Lower leg skin (tissue), 4 donors: ENCODE measurements at regions not wholly inside any gene's neighbourhood (a gene's known extent, or its start where the extent isn't known, plus 50 kb on each side); places are given as distances from the start of the nearest gene placed in this dataset.

ENCODE experiments used
- DNase-seq, 2 donors: peaks; one replicate each; pipeline ENCODE4 v3.0.0-alpha.2; 2019; ENCODE audit warnings: low spot score in 2 of 2
- H3K4me3 ChIP-seq: fragments of 200-600 bp; sonication (generic); 2 replicates; pipeline ENCODE4 v1.5.1; 2017; ENCODE audit warnings: mild to moderate bottlenecking, low read depth; ENCODE audit not compliant: poor library complexity, severe bottlenecking
- POLR2A ChIP-seq, 2 donors: fragments of 450-650 bp; IDR thresholded peaks; one replicate each; pipeline ENCODE4 v1.6.1; 2016 to 2017; ENCODE audit warnings: antibody characterized with exemption in 2 of 2, mild to moderate bottlenecking in 1 of 2, moderate library complexity in 1 of 2
- WGBS, 2 donors: methylation state at CpG; one replicate each; pipeline ENCODE4 v1.1.5; 2018; 5-methylcytosine and 5-hydroxymethylcytosine counted together
- intact Hi-C: fragments of 100-400 bp; cut with DNase I; formaldehyde crosslinking; loops from one replicate; pipeline ENCODE4 v1.15.0; 2023; ENCODE audit warnings: low total_unique reads
- TF ChIP-seq, protein P1 (sequence below), 3 donors: fragments of 450-650 bp; IDR thresholded peaks; one replicate each; pipeline ENCODE4 v1.5.1; 2016; ENCODE audit warnings: antibody characterized with exemption in 3 of 3, mild to moderate bottlenecking in 3 of 3, moderate library complexity in 2 of 3

DNA sequence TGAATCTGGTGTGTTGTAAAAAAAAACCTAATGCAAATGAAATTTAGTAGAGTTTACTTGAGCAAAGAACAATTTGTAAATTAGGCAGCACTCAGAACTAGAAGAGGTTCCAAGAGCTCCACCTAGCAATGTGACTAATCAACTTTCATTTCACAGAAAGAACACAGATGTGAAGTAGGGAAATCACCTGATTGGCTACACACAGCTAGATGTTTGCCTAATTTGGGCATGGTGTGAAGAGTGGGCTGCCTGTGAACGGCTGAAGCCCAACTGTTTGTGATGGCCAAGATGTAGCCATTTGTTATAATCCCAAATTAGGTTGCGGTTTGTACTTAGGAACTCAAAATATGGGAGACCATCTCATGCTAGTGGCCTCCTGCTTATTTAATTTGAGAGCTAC is 724.4 kb upstream of the SLITRK5 start:
- no peak overlapping the region for H3K4me3 ChIP-seq
- intact Hi-C loops, result no loop called here
- no peak for DNase-seq
- 69 to 82% methylated on average over 2 of the region's 2 CpGs for WGBS, 2 donors
- TF ChIP-seq, protein P1, sequence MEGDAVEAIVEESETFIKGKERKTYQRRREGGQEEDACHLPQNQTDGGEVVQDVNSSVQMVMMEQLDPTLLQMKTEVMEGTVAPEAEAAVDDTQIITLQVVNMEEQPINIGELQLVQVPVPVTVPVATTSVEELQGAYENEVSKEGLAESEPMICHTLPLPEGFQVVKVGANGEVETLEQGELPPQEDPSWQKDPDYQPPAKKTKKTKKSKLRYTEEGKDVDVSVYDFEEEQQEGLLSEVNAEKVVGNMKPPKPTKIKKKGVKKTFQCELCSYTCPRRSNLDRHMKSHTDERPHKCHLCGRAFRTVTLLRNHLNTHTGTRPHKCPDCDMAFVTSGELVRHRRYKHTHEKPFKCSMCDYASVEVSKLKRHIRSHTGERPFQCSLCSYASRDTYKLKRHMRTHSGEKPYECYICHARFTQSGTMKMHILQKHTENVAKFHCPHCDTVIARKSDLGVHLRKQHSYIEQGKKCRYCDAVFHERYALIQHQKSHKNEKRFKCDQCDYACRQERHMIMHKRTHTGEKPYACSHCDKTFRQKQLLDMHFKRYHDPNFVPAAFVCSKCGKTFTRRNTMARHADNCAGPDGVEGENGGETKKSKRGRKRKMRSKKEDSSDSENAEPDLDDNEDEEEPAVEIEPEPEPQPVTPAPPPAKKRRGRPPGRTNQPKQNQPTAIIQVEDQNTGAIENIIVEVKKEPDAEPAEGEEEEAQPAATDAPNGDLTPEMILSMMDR (IDR thresholded peaks at IDR 0.05), result no peak
- no peak for TF ChIP-seq POLR2A (IDR thresholded peaks at IDR 0.05)

- intact Hi-C loops, result no loop called here
- TF ChIP-seq, protein P1 (IDR thresholded peaks at IDR 0.05), result no peak
- no peak for TF ChIP-seq POLR2A (IDR thresholded peaks at IDR 0.05)
Measured at GRCh38 chr13:86954341-86954740, 716.8 kb upstream of the SLITRK5 start.

DNA sequence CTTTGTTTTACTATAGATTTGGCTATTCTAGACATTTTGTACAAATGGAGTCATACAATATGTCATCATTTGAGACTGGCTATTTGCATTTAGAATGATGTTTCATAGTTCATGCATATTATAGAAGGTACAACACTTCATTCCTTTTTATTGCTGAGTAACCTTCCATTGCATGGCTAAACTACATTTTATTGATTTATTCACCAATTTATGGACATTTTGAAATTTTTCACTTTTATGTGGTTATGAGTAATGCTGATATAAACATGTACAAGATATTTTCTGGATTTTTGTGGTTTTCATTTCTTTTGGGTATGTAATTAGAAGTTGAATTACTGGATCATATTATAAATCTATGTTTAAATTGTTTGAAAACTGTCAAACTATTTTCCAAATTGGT is 710.3 kb upstream of the SLITRK5 start:
- no peak overlapping the region for H3K4me3 ChIP-seq
- intact Hi-C loops, result no loop called here

More at GRCh38 chr13:86954341-86954740, 716.8 kb upstream of the SLITRK5 start:
- WGBS, 2 donors, result 59 to 65% methylated on average over 1 of the region's 1 CpG
- no peak for DNase-seq
- no peak overlapping the region for H3K4me3 ChIP-seq

DNA sequence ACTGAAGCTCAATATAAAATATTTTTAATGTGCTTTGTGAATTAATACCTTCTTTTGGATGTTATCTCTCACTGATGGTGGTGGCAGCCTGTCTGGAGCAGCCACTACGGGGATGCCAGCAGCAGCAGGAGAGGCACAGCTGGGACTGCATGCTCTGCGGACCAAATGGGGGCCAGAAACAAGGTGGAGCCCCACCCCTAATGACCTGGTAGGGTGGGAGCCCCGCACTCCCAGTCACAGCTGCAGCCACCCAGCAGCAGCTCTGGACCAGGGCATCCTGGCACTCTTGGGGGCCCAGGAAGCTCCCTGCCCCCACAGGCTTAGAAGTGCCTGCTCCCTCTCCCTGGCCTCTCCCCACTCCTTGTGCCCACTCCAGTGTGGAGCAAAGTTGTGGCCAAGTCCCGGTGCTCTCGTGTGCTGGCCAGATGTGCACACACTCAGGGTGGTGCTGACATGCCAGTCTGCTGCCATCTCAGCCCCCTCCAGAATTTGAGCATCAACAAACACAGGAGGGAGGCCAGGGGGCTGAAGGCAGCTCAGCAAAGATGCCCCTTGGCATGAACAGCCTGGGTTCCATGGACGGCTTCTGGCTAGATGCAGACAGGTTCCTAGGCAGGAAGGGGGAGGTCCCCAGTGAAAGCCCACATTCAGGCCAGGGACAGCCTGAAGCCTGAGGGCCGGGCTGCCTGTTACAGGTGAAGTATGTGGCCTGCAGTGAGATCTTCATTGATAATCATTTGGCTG is 696.7 kb upstream of the SLITRK5 start:
- TF ChIP-seq, protein P1 (IDR thresholded peaks at IDR 0.05), result no peak
- no peak for TF ChIP-seq POLR2A (IDR thresholded peaks at IDR 0.05)
- no peak for DNase-seq
- 69 to 73% methylated on average over 6 to 7 of the region's 7 CpGs for WGBS, 2 donors
- intact Hi-C loops, result no loop called here
- no peak overlapping the region for H3K4me3 ChIP-seq

More for the DNA sequence above, 710.3 kb upstream of the SLITRK5 start:
- DNase-seq, result no peak
- TF ChIP-seq, protein P1 (IDR thresholded peaks at IDR 0.05), result no peak
- no peak for TF ChIP-seq POLR2A (IDR thresholded peaks at IDR 0.05)

GRCh38 chr13:86974995-86975328 is 696.2 kb upstream of the SLITRK5 start:
- 90 to 92% methylated on average over 1 of the region's 1 CpG for WGBS, 2 donors
- TF ChIP-seq POLR2A (IDR thresholded peaks at IDR 0.05), result no peak
- TF ChIP-seq, protein P1 (IDR thresholded peaks at IDR 0.05), result no peak
- intact Hi-C loops, result no loop called here
- H3K4me3 ChIP-seq, result no peak overlapping the region
- DNase-seq, result no peak
